DOHH2 (cell line): ENCODE measurements at regions not wholly inside any gene's neighbourhood (a gene's known extent, or its start where the extent isn't known, plus 50 kb on each side); places are given as distances from the start of the nearest gene placed in this dataset.

Experiments
- CTCF ChIP-seq: fragments of 200-600 bp; sonication (generic); IDR thresholded peaks from one replicate; pipeline ENCODE4 v1.5.1; 2014; ENCODE audit warnings: antibody characterized with exemption, mild to moderate bottlenecking, low read depth, low read length; ENCODE audit not compliant: poor library complexity, severe bottlenecking
- EZH2phosphoT487 ChIP-seq: fragments of 200-600 bp; sonication (generic); IDR thresholded peaks from 2 replicates; pipeline ENCODE4 v1.6.1; 2017; ENCODE audit warnings: borderline replicate concordance, mild to moderate bottlenecking, antibody characterized with exemption, low read length, moderate library complexity, mixed read lengths

- TF ChIP-seq CTCF: no peak
- TF ChIP-seq EZH2phosphoT487: no peak
These were observed 231.2 kb upstream of the TMTC1 start for GRCh38 chr12:30014991-30015390.
